ENCODE measurements at regions not wholly inside any gene's neighbourhood (a gene's known extent, or its start where the extent isn't known, plus 50 kb on each side); places are given as distances from the start of the nearest gene placed in this dataset.

DNA sequence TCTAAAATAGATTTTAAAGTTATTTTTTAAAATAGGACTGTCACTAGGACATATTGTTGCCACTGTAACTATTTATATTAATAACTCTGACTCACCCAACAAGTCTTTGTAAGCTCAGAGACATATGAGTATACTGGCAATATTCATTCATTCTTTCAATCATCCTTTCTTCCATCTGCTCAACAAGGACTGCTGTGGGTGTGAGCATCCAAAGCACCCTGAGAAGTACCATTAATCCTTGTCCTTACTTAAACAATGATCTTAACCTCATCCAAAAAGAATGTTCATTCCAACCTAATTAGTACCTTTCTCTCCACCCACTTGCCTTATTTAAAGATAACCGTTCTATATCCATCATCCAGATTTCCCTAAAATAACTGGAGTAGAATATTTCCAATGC, 94.2 kb upstream of the PPP2R3A start:
- TF ChIP-seq, protein P1, sequence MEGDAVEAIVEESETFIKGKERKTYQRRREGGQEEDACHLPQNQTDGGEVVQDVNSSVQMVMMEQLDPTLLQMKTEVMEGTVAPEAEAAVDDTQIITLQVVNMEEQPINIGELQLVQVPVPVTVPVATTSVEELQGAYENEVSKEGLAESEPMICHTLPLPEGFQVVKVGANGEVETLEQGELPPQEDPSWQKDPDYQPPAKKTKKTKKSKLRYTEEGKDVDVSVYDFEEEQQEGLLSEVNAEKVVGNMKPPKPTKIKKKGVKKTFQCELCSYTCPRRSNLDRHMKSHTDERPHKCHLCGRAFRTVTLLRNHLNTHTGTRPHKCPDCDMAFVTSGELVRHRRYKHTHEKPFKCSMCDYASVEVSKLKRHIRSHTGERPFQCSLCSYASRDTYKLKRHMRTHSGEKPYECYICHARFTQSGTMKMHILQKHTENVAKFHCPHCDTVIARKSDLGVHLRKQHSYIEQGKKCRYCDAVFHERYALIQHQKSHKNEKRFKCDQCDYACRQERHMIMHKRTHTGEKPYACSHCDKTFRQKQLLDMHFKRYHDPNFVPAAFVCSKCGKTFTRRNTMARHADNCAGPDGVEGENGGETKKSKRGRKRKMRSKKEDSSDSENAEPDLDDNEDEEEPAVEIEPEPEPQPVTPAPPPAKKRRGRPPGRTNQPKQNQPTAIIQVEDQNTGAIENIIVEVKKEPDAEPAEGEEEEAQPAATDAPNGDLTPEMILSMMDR (IDR thresholded peaks at IDR 0.05) = no peak
- no peak for TF ChIP-seq POLR2A (IDR thresholded peaks at IDR 0.05)
